ENCODE measurements at regions not wholly inside any gene's neighbourhood (a gene's known extent, or its start where the extent isn't known, plus 50 kb on each side); places are given as distances from the start of the nearest gene placed in this dataset.
A peak's percentile ranks its signal among the peaks of the same experiment; 100 is the strongest.

- DNase-seq: no peak
These were observed 336.3 kb downstream of the TMEM121 start for GRCh38 chr14:105862581-105863239.

GRCh38 chr14:105863296-105864108, 337.1 kb downstream of the TMEM121 start:
- DNase-seq: no peak

GRCh38 chr14:105864116-105864515, 337.7 kb downstream of the TMEM121 start:
- no peak for DNase-seq

GRCh38 chr14:105864651-105865265, 338.4 kb downstream of the TMEM121 start:
- no peak for DNase-seq

- DNase-seq: no peak
These were observed 339.0 kb downstream of the TMEM121 start for GRCh38 chr14:105865266-105865903.

GRCh38 chr14:105865904-105866840, 339.8 kb downstream of the TMEM121 start:
- DNase-seq: no peak

- DNase-seq: no peak
These were observed 340.5 kb downstream of the TMEM121 start for GRCh38 chr14:105866841-105867321.

- no peak for DNase-seq
These were observed 341.7 kb downstream of the TMEM121 start for GRCh38 chr14:105867961-105868599.

GRCh38 chr14:105871590-105871989, 345.2 kb downstream of the TMEM121 start:
- DNase-seq: no peak

- DNase-seq: no peak
These were observed 347.6 kb downstream of the TMEM121 start for GRCh38 chr14:105873870-105874512.

GRCh38 chr14:105876158-105876557, 349.8 kb downstream of the TMEM121 start:
- DNase-seq: peak; percentile 71

GRCh38 chr14:105876829-105877228, 350.4 kb downstream of the TMEM121 start:
- DNase-seq: no peak

GRCh38 chr14:105877645-105878044, 351.3 kb downstream of the TMEM121 start:
- DNase-seq: no peak

- no peak for DNase-seq
These were observed 351.7 kb downstream of the TMEM121 start for GRCh38 chr14:105878125-105878524.

- no peak for DNase-seq
These were observed 352.2 kb downstream of the TMEM121 start for GRCh38 chr14:105878554-105878953.

GRCh38 chr14:105879503-105879866, 353.1 kb downstream of the TMEM121 start:
- DNase-seq: no peak

GRCh38 chr14:105879867-105880561, 353.6 kb downstream of the TMEM121 start:
- peak; percentile 66 for DNase-seq

GRCh38 chr14:105880616-105881015, 354.2 kb downstream of the TMEM121 start:
- no peak for DNase-seq

- DNase-seq: no peak
These were observed 354.9 kb downstream of the TMEM121 start for GRCh38 chr14:105881021-105881930.

Measured in GF-D8 (cell line).